Retina (tissue), 1 donor: ENCODE measurements at regions not wholly inside any gene's neighbourhood (a gene's known extent, or its start where the extent isn't known, plus 50 kb on each side); places are given as distances from the start of the nearest gene placed in this dataset.
"Not testable (repeated sequence)": the region's sequence is repeated elsewhere in the genome, so short reads cannot be mapped to it uniquely, and the experiment has no call there.

Source experiments
- DNase-seq: peaks from one replicate; pipeline ENCODE4 v3.0.0-alpha.2; 2016

GRCh38 chr13:44311011-44311780 lies 62.4 kb upstream of the SERP2 start:
- DNase-seq: no peak

- DNase-seq: no peak
Observed at GRCh38 chr13:44312131-44312530, 61.5 kb upstream of the SERP2 start.

- DNase-seq: no peak
Observed at GRCh38 chr13:44312834-44313551, 60.6 kb upstream of the SERP2 start.

- no peak for DNase-seq
Observed at GRCh38 chr13:44313674-44314073, 60.0 kb upstream of the SERP2 start.

- not testable (repeated sequence) for DNase-seq
Observed at GRCh38 chr13:44314160-44314559, 59.5 kb upstream of the SERP2 start.

- no peak for DNase-seq
Observed at GRCh38 chr13:44317752-44318151, 55.9 kb upstream of the SERP2 start.

GRCh38 chr13:44318161-44318560 lies 55.5 kb upstream of the SERP2 start:
- DNase-seq: no peak

GRCh38 chr13:44320611-44321010 lies 53.0 kb upstream of the SERP2 start:
- DNase-seq: no peak

- DNase-seq: no peak
Observed at GRCh38 chr13:44321961-44322360, 51.7 kb upstream of the SERP2 start.

- DNase-seq: no peak
Observed at GRCh38 chr13:44322928-44323327, 50.7 kb upstream of the SERP2 start.

- no peak for DNase-seq
Observed at GRCh38 chr13:44323754-44324153, 49.9 kb upstream of the SERP2 start.
